ENCODE measurements at regions not wholly inside any gene's neighbourhood (a gene's known extent, or its start where the extent isn't known, plus 50 kb on each side); places are given as distances from the start of the nearest gene placed in this dataset.

GRCh38 chr6:102474041-102474807, 1080.7 kb downstream of the GRIK2 start:
- no peak overlapping the region for H3K27ac Mint-ChIP-seq
- no peaks in the 10 kb centered on the region for H3K36me3 Mint-ChIP-seq (ENCODE audit: low read depth)
- no peak overlapping the region for H3K4me3 Mint-ChIP-seq

GRCh38 chr6:102458990-102459389, 1065.5 kb downstream of the GRIK2 start:
- Mint-ChIP-seq H3K36me3 (ENCODE audit: low read depth) (no peaks in the 10 kb centered on the region), H3K27ac (no peak overlapping the region), H3K4me1 (no peaks in the 10 kb centered on the region), H3K27me3 (ENCODE audit: low read depth, poor library complexity) (no peaks in the 10 kb centered on the region), H3K4me3 (no peak overlapping the region), H3K9me3 (no peaks in the 10 kb centered on the region)
- DNase-seq: no peak
- no peak for TF ChIP-seq CTCF (IDR thresholded peaks at IDR 0.05)

More at GRCh38 chr6:102474041-102474807, 1080.7 kb downstream of the GRIK2 start:
- DNase-seq: no peak
- TF ChIP-seq CTCF (IDR thresholded peaks at IDR 0.05): no peak
- H3K27me3 Mint-ChIP-seq (ENCODE audit: low read depth, poor library complexity): peaks cover 5% of the 10 kb centered on the region
- H3K4me1 Mint-ChIP-seq: no peaks in the 10 kb centered on the region
- no peaks in the 10 kb centered on the region for H3K9me3 Mint-ChIP-seq

- no peak for TF ChIP-seq CTCF (IDR thresholded peaks at IDR 0.05)
- H3K27me3 Mint-ChIP-seq (ENCODE audit: low read depth, poor library complexity): no peaks in the 10 kb centered on the region
- no peak for DNase-seq
- no peaks in the 10 kb centered on the region for H3K4me1 Mint-ChIP-seq
- H3K4me3 Mint-ChIP-seq: no peak overlapping the region
- no peaks in the 10 kb centered on the region for H3K9me3 Mint-ChIP-seq
- H3K36me3 Mint-ChIP-seq (ENCODE audit: low read depth): no peaks in the 10 kb centered on the region
- H3K27ac Mint-ChIP-seq: no peak overlapping the region
Observed at GRCh38 chr6:102438171-102438570, 1044.7 kb downstream of the GRIK2 start.

- no peaks in the 10 kb centered on the region for H3K4me1 Mint-ChIP-seq
- no peak for DNase-seq
- H3K27me3 Mint-ChIP-seq (ENCODE audit: low read depth, poor library complexity): no peaks in the 10 kb centered on the region
- no peak overlapping the region for H3K4me3 Mint-ChIP-seq
- no peaks in the 10 kb centered on the region for H3K9me3 Mint-ChIP-seq
- H3K36me3 Mint-ChIP-seq (ENCODE audit: low read depth): no peaks in the 10 kb centered on the region
- TF ChIP-seq CTCF (IDR thresholded peaks at IDR 0.05): no peak
- H3K27ac Mint-ChIP-seq: no peak overlapping the region
Observed at GRCh38 chr6:102417368-102417998, 1024.0 kb downstream of the GRIK2 start.

GRCh38 chr6:102415891-102416290, 1022.4 kb downstream of the GRIK2 start:
- H3K36me3 Mint-ChIP-seq (ENCODE audit: low read depth): no peaks in the 10 kb centered on the region
- H3K27ac Mint-ChIP-seq: no peak overlapping the region
- TF ChIP-seq CTCF (IDR thresholded peaks at IDR 0.05): no peak
- no peak overlapping the region for H3K4me3 Mint-ChIP-seq
- no peaks in the 10 kb centered on the region for H3K27me3 Mint-ChIP-seq (ENCODE audit: low read depth, poor library complexity)
- no peaks in the 10 kb centered on the region for H3K9me3 Mint-ChIP-seq
- no peaks in the 10 kb centered on the region for H3K4me1 Mint-ChIP-seq
- no peak for DNase-seq

- Mint-ChIP-seq H3K9me3 (no peaks in the 10 kb centered on the region), H3K27me3 (ENCODE audit: low read depth, poor library complexity) (no peaks in the 10 kb centered on the region), H3K4me1 (no peaks in the 10 kb centered on the region), H3K4me3 (no peak overlapping the region), H3K27ac (no peak overlapping the region), H3K36me3 (ENCODE audit: low read depth) (no peaks in the 10 kb centered on the region)
- no peak for TF ChIP-seq CTCF (IDR thresholded peaks at IDR 0.05)
- no peak for DNase-seq
Observed at GRCh38 chr6:102411796-102412195, 1018.3 kb downstream of the GRIK2 start.

Data from nephron progenitor cell (in vitro differentiated cells).